ENCODE measurements at regions not wholly inside any gene's neighbourhood (a gene's known extent, or its start where the extent isn't known, plus 50 kb on each side); places are given as distances from the start of the nearest gene placed in this dataset.

GRCh38 chr9:27785714-27786100 is 212.4 kb upstream of the C9orf72 start:
- Histone ChIP-seq H3K4me1 (replicated peaks in 1 of 4; ENCODE audit: control insufficient read depth in 3 of 4, insufficient read depth in 4 of 4, low read length in 3 of 4) (no peaks in the 10 kb centered on the region), H3K79me2 (ENCODE audit: control insufficient read depth in 1 of 2, insufficient read depth in 2 of 2, low read length in 2 of 2) (no peaks in the 10 kb centered on the region), H3K4me3 (ENCODE audit: extremely low read depth in 1 of 4, insufficient read depth in 2 of 4, low read depth in 3 of 4, low read length in 4 of 4) (no peak overlapping the region), H3K79me1 (ENCODE audit: low read depth, low read length) (no peaks in the 10 kb centered on the region), H2BK20ac (ENCODE audit: low read length) (no peak overlapping the region), H3K27me3 (replicated peaks in 1 of 4; ENCODE audit: control insufficient read depth in 3 of 4, extremely low read depth in 1 of 4, insufficient read depth in 3 of 4, low read length in 3 of 4) (no peaks in the 10 kb centered on the region), H4K5ac (ENCODE audit: insufficient read length, low read depth, low read length) (no peak overlapping the region), H3K4ac (replicated peaks; ENCODE audit: insufficient read length, low read depth, low read length) (no peak overlapping the region), H2BK120ac (replicated peaks; ENCODE audit: low read depth, low read length) (no peak overlapping the region), H3K14ac (ENCODE audit: insufficient read length) (no peak overlapping the region), H2BK5ac (ENCODE audit: low read depth, low read length) (no peak overlapping the region), H2BK15ac (ENCODE audit: low read length) (no peak overlapping the region), H3K56ac (replicated peaks; ENCODE audit: insufficient read length, low read depth, low read length) (no peak overlapping the region), H2AFZ (ENCODE audit: low read length) (no peak overlapping the region), H3K18ac (ENCODE audit: extremely low read depth, low read length) (no peak overlapping the region), H4K91ac (replicated peaks; ENCODE audit: insufficient read length, low read length) (no peak overlapping the region), H2AK5ac (ENCODE audit: low read depth, low read length) (no peak overlapping the region), H3K9me3 (ENCODE audit: insufficient read depth in 2 of 2, low read depth in 1 of 2, low read length in 1 of 2) (peaks cover 2 to 8% of the 10 kb centered on the region in 2 experiments; a peak in 2 of 4 replicates), H4K20me1 (replicated peaks in 1 of 2; ENCODE audit: control insufficient read depth in 1 of 2, insufficient read depth in 2 of 2, low read length in 2 of 2) (no peaks in the 10 kb centered on the region), H3K27ac (ENCODE audit: low read depth, low read length) (no peak overlapping the region), H3K23ac (ENCODE audit: insufficient read length) (no peak overlapping the region), H3K36me3 (ENCODE audit: control insufficient read depth in 2 of 4, insufficient read depth in 4 of 4, low read length in 3 of 4) (no peaks in the 10 kb centered on the region), H3K4me2 (ENCODE audit: insufficient read depth in 1 of 2, low read depth in 2 of 2, low read length in 2 of 2) (no peak overlapping the region), H2BK12ac (ENCODE audit: low read depth, low read length) (no peak overlapping the region), H3K23me2 (ENCODE audit: low read depth, low read length) (no peaks in the 10 kb centered on the region), H3K9ac (replicated peaks in 1 of 4; ENCODE audit: extremely low read depth in 1 of 4, low read depth in 3 of 4, low read length in 3 of 4) (no peak overlapping the region), H4K8ac (ENCODE audit: extremely low read depth, insufficient read depth, low read length) (no peak overlapping the region)
- CTCF ChIA-PET (ENCODE audit: partially characterized antibody) = interaction anchor here (2.7 kb wide), 1 partner anchor 59 kb away, joined by 9 read pairs; no protein-coding TSS in a partner anchor
- DNase-seq (ENCODE audit: low read depth in 1 of 2, low spot score in 2 of 2) (no peak), FAIRE-seq (no peak)
- POLR2A ChIA-PET (ENCODE audit: partially characterized antibody) = no interaction called here
- TF ChIP-seq RFX5 (IDR thresholded peaks at IDR 0.05; ENCODE audit: borderline replicate concordance, low read depth, low read length) = no peak
- no peak for TF ChIP-seq PHF8 (conservative IDR thresholded peaks at IDR 0.05; ENCODE audit: low read depth, low read length)
- TF ChIP-seq JUN (IDR thresholded peaks at IDR 0.05; ENCODE audit: low read depth, low read length) = no peak
- TF ChIP-seq EGR1 (IDR thresholded peaks at IDR 0.05; ENCODE audit: borderline replicate concordance, low read depth, low read length) = no peak
- no peak for TF ChIP-seq MAX (IDR thresholded peaks at IDR 0.05)
- no peak for TF ChIP-seq BACH1 (IDR thresholded peaks at IDR 0.05; ENCODE audit: low read length)
- no peak for TF ChIP-seq EP300 (IDR thresholded peaks at IDR 0.05; ENCODE audit: borderline replicate concordance in 1 of 2, low read depth in 2 of 2, low read length in 2 of 2)
- TF ChIP-seq POU5F1 (IDR thresholded peaks at IDR 0.05; ENCODE audit: low read depth, low read length) = no peak
- no peak for TF ChIP-seq JUND (IDR thresholded peaks at IDR 0.05; ENCODE audit: low read length)
- TF ChIP-seq RAD21 (IDR thresholded peaks at IDR 0.05 in 1 of 2, conservative IDR thresholded peaks at IDR 0.05 in 1 of 2; ENCODE audit: low read depth in 2 of 2, low read length in 2 of 2) = no peak
- no peak for TF ChIP-seq KDM1A (IDR thresholded peaks at IDR 0.05; ENCODE audit: borderline replicate concordance, low read length)
- no peak for TF ChIP-seq ASH2L (IDR thresholded peaks at IDR 0.05; ENCODE audit: low read length)
- no peak for TF ChIP-seq BRCA1 (IDR thresholded peaks at IDR 0.05; ENCODE audit: low read depth, low read length)
- no peak for TF ChIP-seq POLR2AphosphoS5 (IDR thresholded peaks at IDR 0.05; ENCODE audit: low read depth, low read length)
- TF ChIP-seq ZNF274 (IDR thresholded peaks at IDR 0.05; ENCODE audit: borderline replicate concordance, extremely low read depth, low read length) = no peak
